OCI-LY7 (cell line): ENCODE measurements at regions not wholly inside any gene's neighbourhood (a gene's known extent, or its start where the extent isn't known, plus 50 kb on each side); places are given as distances from the start of the nearest gene placed in this dataset.

ENCODE experiments used
- BruUV-seq: library from RNA; stranded (reverse); fragments of 400-500 nt; replicated peaks from 2 replicates; lab custom pipeline; 2021; lab: Mats Ljungman, UMichigan
- CTCF ChIA-PET: fragments of 300-600 bp; sonication (Branson Sonifier 250); formaldehyde crosslinking; loops from one replicate; lab custom pipeline; 2022; ENCODE audit warnings: antibody characterized with exemption; ENCODE audit not compliant: unreplicated experiment; lab: Charles Lee
- POLR2A ChIA-PET: fragments of 300-600 bp; sonication (Branson Sonifier 250); formaldehyde crosslinking; loops from one replicate; lab custom pipeline; 2022; ENCODE audit warnings: antibody characterized with exemption; lab: Charles Lee
- DNase-seq: peaks from one replicate; pipeline ENCODE4 v3.0.0-alpha.2; 2015; ENCODE audit warnings: low spot score
- H2AFZ ChIP-seq: fragments of 200-600 bp; sonication (generic), shearing (Covaris generic); 2 replicates; pipeline ENCODE4 v1.6.1; 2014; ENCODE audit warnings: mild to moderate bottlenecking, antibody characterized with exemption, low read length, moderate library complexity
- H3K27ac ChIP-seq: fragments of 200-600 bp; sonication (generic); 2 replicates; pipeline ENCODE4 v1.5.1; 2014; ENCODE audit warnings: mixed run types, low read depth, mild to moderate bottlenecking, moderate library complexity, low read length, inconsistent platforms; ENCODE audit not compliant: poor library complexity, severe bottlenecking
- H3K36me3 ChIP-seq: fragments of 200-600 bp; sonication (generic); 2 replicates; pipeline ENCODE4 v1.6.1; 2014; ENCODE audit warnings: mild to moderate bottlenecking, antibody characterized with exemption, low read length, moderate library complexity, mixed read lengths; ENCODE audit not compliant: insufficient read depth
- H3K4me1 ChIP-seq: fragments of 200-600 bp; sonication (generic); 2 replicates; pipeline ENCODE4 v1.5.1; 2014; ENCODE audit warnings: mild to moderate bottlenecking, low read length; ENCODE audit not compliant: insufficient read depth, poor library complexity, severe bottlenecking
- H3K4me2 ChIP-seq: fragments of 200-600 bp; sonication (generic); 2 replicates; pipeline ENCODE4 v1.6.1; 2014; ENCODE audit warnings: mild to moderate bottlenecking, low read length
- H3K4me3 ChIP-seq: fragments of 200-600 bp; sonication (generic); 2 replicates; pipeline ENCODE4 v1.5.1; 2014; ENCODE audit warnings: mild to moderate bottlenecking, low read depth, low read length; ENCODE audit not compliant: poor library complexity, severe bottlenecking
- H3K79me2 ChIP-seq: fragments of 200-600 bp; sonication (generic); 2 replicates; pipeline ENCODE4 v1.6.1; 2016; ENCODE audit warnings: low read depth, mild to moderate bottlenecking, low read length, moderate library complexity, mixed read lengths; ENCODE audit not compliant: insufficient read depth
- H3K9me2 ChIP-seq: fragments of 200-600 bp; sonication (generic); 2 replicates; pipeline ENCODE4 v1.6.1; 2016; ENCODE audit warnings: mild to moderate bottlenecking, low read length, mixed read lengths; ENCODE audit not compliant: insufficient read depth
- H3K9me3 ChIP-seq: fragments of 200-600 bp; sonication (generic); 2 replicates; pipeline ENCODE4 v1.6.1; 2014; ENCODE audit warnings: mild to moderate bottlenecking, mixed run types, low read length, mixed read lengths
- H4K20me1 ChIP-seq: fragments of 200-600 bp; sonication (generic); 2 replicates; pipeline ENCODE4 v1.6.1; 2014; ENCODE audit warnings: mild to moderate bottlenecking, antibody characterized with exemption, low read length, moderate library complexity, mixed read lengths; ENCODE audit not compliant: insufficient read depth
- EZH2phosphoT487 ChIP-seq: fragments of 200-600 bp; sonication (generic); IDR thresholded peaks from 2 replicates; pipeline ENCODE4 v1.6.1; 2018; ENCODE audit warnings: low read depth, borderline replicate concordance, mild to moderate bottlenecking, mixed run types, antibody characterized with exemption, low read length, moderate library complexity, mixed read lengths
- intact Hi-C: fragments of 100-400 bp; cut with micrococcal nuclease; formaldehyde crosslinking; loops from one replicate; pipeline ENCODE4 v1.10.0; 2022; ENCODE audit not compliant: unreplicated experiment
- TF ChIP-seq, protein P1 (sequence below): fragments of 200-600 bp; sonication (generic); conservative IDR thresholded peaks from 2 replicates; pipeline ENCODE4 v1.5.1; 2014; ENCODE audit warnings: mild to moderate bottlenecking, antibody characterized with exemption, low read length, moderate library complexity, mixed read lengths

DNA sequence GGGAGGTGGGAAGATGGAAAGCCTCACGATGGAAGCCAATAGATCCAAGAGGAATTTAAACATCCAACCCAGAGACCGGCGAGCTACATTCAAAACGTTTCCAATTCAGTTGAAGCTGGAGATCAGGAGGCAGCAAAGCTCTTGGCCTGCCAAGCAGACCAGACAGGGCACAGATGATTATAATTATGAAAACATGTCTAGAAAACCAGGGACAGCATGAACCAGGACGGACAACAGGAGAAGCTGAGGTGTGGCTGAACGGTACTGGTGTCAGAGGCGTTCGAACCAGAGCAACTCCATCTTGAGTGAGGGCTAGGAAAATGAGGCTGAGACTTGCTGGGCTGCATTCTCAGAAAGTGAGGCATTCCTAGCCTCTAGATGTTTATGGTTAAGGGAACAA lies 102.2 kb upstream of the CCDC150 start:
- no peaks in the 10 kb centered on the region for H3K4me1 ChIP-seq
- H4K20me1 ChIP-seq: no peaks in the 10 kb centered on the region
- POLR2A ChIA-PET: interaction anchor here (1.5 kb wide), 1 partner anchor 22 kb away, joined by 5 read pairs; no protein-coding TSS in a partner anchor
- CTCF ChIA-PET: no interaction called here
- no peaks in the 10 kb centered on the region for H3K9me2 ChIP-seq
- H3K79me2 ChIP-seq: no peaks in the 10 kb centered on the region
- H3K4me2 ChIP-seq: no peak overlapping the region
- DNase-seq: no peak
- no peak overlapping the region for H3K27ac ChIP-seq
- H2AFZ ChIP-seq: no peak overlapping the region
- intact Hi-C loops: no loop called here
- no peak overlapping the region for H3K4me3 ChIP-seq
- TF ChIP-seq, protein P1, sequence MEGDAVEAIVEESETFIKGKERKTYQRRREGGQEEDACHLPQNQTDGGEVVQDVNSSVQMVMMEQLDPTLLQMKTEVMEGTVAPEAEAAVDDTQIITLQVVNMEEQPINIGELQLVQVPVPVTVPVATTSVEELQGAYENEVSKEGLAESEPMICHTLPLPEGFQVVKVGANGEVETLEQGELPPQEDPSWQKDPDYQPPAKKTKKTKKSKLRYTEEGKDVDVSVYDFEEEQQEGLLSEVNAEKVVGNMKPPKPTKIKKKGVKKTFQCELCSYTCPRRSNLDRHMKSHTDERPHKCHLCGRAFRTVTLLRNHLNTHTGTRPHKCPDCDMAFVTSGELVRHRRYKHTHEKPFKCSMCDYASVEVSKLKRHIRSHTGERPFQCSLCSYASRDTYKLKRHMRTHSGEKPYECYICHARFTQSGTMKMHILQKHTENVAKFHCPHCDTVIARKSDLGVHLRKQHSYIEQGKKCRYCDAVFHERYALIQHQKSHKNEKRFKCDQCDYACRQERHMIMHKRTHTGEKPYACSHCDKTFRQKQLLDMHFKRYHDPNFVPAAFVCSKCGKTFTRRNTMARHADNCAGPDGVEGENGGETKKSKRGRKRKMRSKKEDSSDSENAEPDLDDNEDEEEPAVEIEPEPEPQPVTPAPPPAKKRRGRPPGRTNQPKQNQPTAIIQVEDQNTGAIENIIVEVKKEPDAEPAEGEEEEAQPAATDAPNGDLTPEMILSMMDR: no peak
- TF ChIP-seq EZH2phosphoT487: no peak
- no peaks in the 10 kb centered on the region for H3K36me3 ChIP-seq
- no TSS peak for BruUV-seq
- no peaks in the 10 kb centered on the region for H3K9me3 ChIP-seq

DNA sequence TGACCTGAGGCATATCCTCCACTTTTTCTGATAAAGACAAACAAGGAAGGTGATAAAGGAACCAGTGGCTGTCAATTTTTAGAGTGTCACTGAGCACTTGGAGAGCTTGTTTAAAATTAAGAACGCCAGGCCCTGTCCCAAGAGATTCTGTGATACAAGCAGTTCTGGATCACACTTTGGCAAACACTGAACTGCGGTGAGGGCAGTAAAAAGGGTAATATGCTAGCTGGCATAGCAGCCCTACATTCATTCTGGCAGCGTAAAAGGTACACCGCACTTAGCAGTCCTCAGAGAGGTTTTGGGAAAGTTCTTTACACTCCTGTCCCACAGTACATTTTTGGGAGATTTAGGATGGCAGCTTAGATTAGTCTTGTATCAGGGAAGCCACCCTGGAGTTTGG lies 101.3 kb upstream of the CCDC150 start:
- H3K4me2 ChIP-seq: no peak overlapping the region
- no peaks in the 10 kb centered on the region for H3K9me2 ChIP-seq
- H3K79me2 ChIP-seq: no peaks in the 10 kb centered on the region
- TF ChIP-seq, protein P1: no peak
- TF ChIP-seq EZH2phosphoT487: no peak
- no peak overlapping the region for H3K27ac ChIP-seq
- no peak for DNase-seq
- H4K20me1 ChIP-seq: no peaks in the 10 kb centered on the region
- ChIA-PET POLR2A (interaction anchor here (0.6 kb wide), 1 partner anchor 1136 kb away, joined by 4 read pairs; no protein-coding TSS in a partner anchor), CTCF (no interaction called here)
- intact Hi-C loops: no loop called here
- no peak overlapping the region for H3K4me3 ChIP-seq
- no peak overlapping the region for H2AFZ ChIP-seq
- H3K36me3 ChIP-seq: no peaks in the 10 kb centered on the region
- BruUV-seq: no TSS peak
- H3K4me1 ChIP-seq: no peaks in the 10 kb centered on the region
- no peaks in the 10 kb centered on the region for H3K9me3 ChIP-seq

DNA sequence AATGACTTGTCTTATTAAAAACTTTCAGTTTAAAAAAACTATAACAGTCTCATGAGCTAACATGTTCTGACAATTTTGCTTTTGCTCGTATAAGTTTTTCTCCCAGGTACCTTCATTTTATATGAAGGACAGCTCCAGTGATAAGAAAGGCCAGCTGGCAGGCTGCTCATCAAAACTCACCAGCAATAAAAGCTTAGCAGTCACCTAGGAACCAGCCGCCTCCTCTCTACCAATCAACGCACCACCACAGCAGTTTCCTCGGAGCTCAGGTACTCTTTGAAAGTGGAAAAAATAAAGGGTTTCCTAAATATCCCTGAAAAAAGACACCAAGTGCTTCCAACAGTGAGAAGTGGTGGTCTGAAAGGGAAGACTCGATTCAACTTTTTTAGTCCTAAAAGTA lies 100.9 kb upstream of the CCDC150 start:
- H3K36me3 ChIP-seq: no peaks in the 10 kb centered on the region
- intact Hi-C loops: no loop called here
- H2AFZ ChIP-seq: no peak overlapping the region
- DNase-seq: no peak
- BruUV-seq: no TSS peak
- ChIA-PET CTCF (no interaction called here), POLR2A (no interaction called here)
- H3K9me3 ChIP-seq: no peaks in the 10 kb centered on the region
- no peak for TF ChIP-seq EZH2phosphoT487
- TF ChIP-seq, protein P1: no peak
- no peaks in the 10 kb centered on the region for H4K20me1 ChIP-seq
- H3K27ac ChIP-seq: no peak overlapping the region
- no peaks in the 10 kb centered on the region for H3K79me2 ChIP-seq
- no peak overlapping the region for H3K4me3 ChIP-seq
- no peaks in the 10 kb centered on the region for H3K9me2 ChIP-seq
- no peaks in the 10 kb centered on the region for H3K4me1 ChIP-seq
- no peak overlapping the region for H3K4me2 ChIP-seq
